ENCODE measurements at regions not wholly inside any gene's neighbourhood (a gene's known extent, or its start where the extent isn't known, plus 50 kb on each side); places are given as distances from the start of the nearest gene placed in this dataset.

GRCh38 chr5:92002721-92003274 is 619.7 kb upstream of the ARRDC3 start:
- H3K4me2 ChIP-seq (ENCODE audit: low read depth, low read length, poor library complexity, severe bottlenecking), result no peak overlapping the region
- H3K79me2 ChIP-seq (ENCODE audit: insufficient read depth, low read length), result no peaks in the 10 kb centered on the region
- H3K27me3 ChIP-seq (ENCODE audit: insufficient read depth, low read length, poor library complexity, severe bottlenecking), result no peaks in the 10 kb centered on the region
- H3K9ac ChIP-seq (ENCODE audit: low read depth, low read length, poor library complexity, severe bottlenecking), result no peak overlapping the region
- no peak overlapping the region for H2AFZ ChIP-seq (ENCODE audit: low read length)
- TF ChIP-seq CTCF (conservative IDR thresholded peaks at IDR 0.05; ENCODE audit: low read length) (no peak), EZH2phosphoT487 (IDR thresholded peaks at IDR 0.05; ENCODE audit: borderline replicate concordance) (no peak)
- H3K36me3 ChIP-seq (ENCODE audit: insufficient read depth, low read length), result no peaks in the 10 kb centered on the region
- H4K20me1 ChIP-seq (ENCODE audit: insufficient read depth, low read length, poor library complexity, severe bottlenecking), result no peaks in the 10 kb centered on the region
- H3K9me3 ChIP-seq (ENCODE audit: insufficient read depth, low read depth, low read length), result no peaks in the 10 kb centered on the region
- H3F3A ChIP-seq (ENCODE audit: low read depth), result no peaks in the 10 kb centered on the region
- H3K4me1 ChIP-seq (ENCODE audit: insufficient read depth, low read length, poor library complexity, severe bottlenecking), result no peaks in the 10 kb centered on the region
- no peaks in the 10 kb centered on the region for H3K9me2 ChIP-seq (replicated peaks; ENCODE audit: low read depth, low read length)
- H3K4me3 ChIP-seq (ENCODE audit: low read length, poor library complexity, severe bottlenecking), result no peak overlapping the region

- Histone ChIP-seq H3K27me3 (ENCODE audit: insufficient read depth, low read length, poor library complexity, severe bottlenecking) (no peaks in the 10 kb centered on the region), H4K20me1 (ENCODE audit: insufficient read depth, low read length, poor library complexity, severe bottlenecking) (no peaks in the 10 kb centered on the region), H3K36me3 (ENCODE audit: insufficient read depth, low read length) (no peaks in the 10 kb centered on the region), H2AFZ (ENCODE audit: low read length) (no peak overlapping the region), H3F3A (ENCODE audit: low read depth) (no peaks in the 10 kb centered on the region), H3K9ac (ENCODE audit: low read depth, low read length, poor library complexity, severe bottlenecking) (no peak overlapping the region), H3K4me3 (ENCODE audit: low read length, poor library complexity, severe bottlenecking) (no peak overlapping the region), H3K9me3 (ENCODE audit: insufficient read depth, low read depth, low read length) (no peaks in the 10 kb centered on the region), H3K79me2 (ENCODE audit: insufficient read depth, low read length) (no peaks in the 10 kb centered on the region), H3K9me2 (replicated peaks; ENCODE audit: low read depth, low read length) (no peaks in the 10 kb centered on the region), H3K4me2 (ENCODE audit: low read depth, low read length, poor library complexity, severe bottlenecking) (no peak overlapping the region), H3K4me1 (ENCODE audit: insufficient read depth, low read length, poor library complexity, severe bottlenecking) (no peaks in the 10 kb centered on the region)
- TF ChIP-seq EZH2phosphoT487 (IDR thresholded peaks at IDR 0.05; ENCODE audit: borderline replicate concordance), result no peak
- TF ChIP-seq CTCF (conservative IDR thresholded peaks at IDR 0.05; ENCODE audit: low read length), result no peak
Observed at GRCh38 chr5:91998774-91999173, 615.7 kb upstream of the ARRDC3 start.

GRCh38 chr5:91983869-91984268 is 600.8 kb upstream of the ARRDC3 start:
- Histone ChIP-seq H3K9ac (ENCODE audit: low read depth, low read length, poor library complexity, severe bottlenecking) (no peak overlapping the region), H2AFZ (ENCODE audit: low read length) (no peak overlapping the region), H3K9me2 (replicated peaks; ENCODE audit: low read depth, low read length) (no peaks in the 10 kb centered on the region), H3K4me2 (ENCODE audit: low read depth, low read length, poor library complexity, severe bottlenecking) (no peak overlapping the region), H3K79me2 (ENCODE audit: insufficient read depth, low read length) (no peaks in the 10 kb centered on the region), H3F3A (ENCODE audit: low read depth) (no peaks in the 10 kb centered on the region), H4K20me1 (ENCODE audit: insufficient read depth, low read length, poor library complexity, severe bottlenecking) (no peaks in the 10 kb centered on the region), H3K36me3 (ENCODE audit: insufficient read depth, low read length) (no peaks in the 10 kb centered on the region), H3K9me3 (ENCODE audit: insufficient read depth, low read depth, low read length) (no peaks in the 10 kb centered on the region), H3K27me3 (ENCODE audit: insufficient read depth, low read length, poor library complexity, severe bottlenecking) (no peaks in the 10 kb centered on the region), H3K4me3 (ENCODE audit: low read length, poor library complexity, severe bottlenecking) (no peak overlapping the region), H3K4me1 (ENCODE audit: insufficient read depth, low read length, poor library complexity, severe bottlenecking) (no peaks in the 10 kb centered on the region)
- no peak for TF ChIP-seq EZH2phosphoT487 (IDR thresholded peaks at IDR 0.05; ENCODE audit: borderline replicate concordance)
- TF ChIP-seq CTCF (conservative IDR thresholded peaks at IDR 0.05; ENCODE audit: low read length), result no peak

Measured in Loucy (cell line).